C4-2B (cell line): ENCODE measurements at regions not wholly inside any gene's neighbourhood (a gene's known extent, or its start where the extent isn't known, plus 50 kb on each side); places are given as distances from the start of the nearest gene placed in this dataset.

Experiments
- H3K27ac ChIP-seq: fragments of 450-650 bp; 2 replicates; pipeline ENCODE4 v1.5.1; 2017
- CTCF ChIP-seq: fragments of 450-650 bp; conservative IDR thresholded peaks from 2 replicates; pipeline ENCODE4 v1.5.1; 2017; ENCODE audit warnings: mild to moderate bottlenecking
- ZFX ChIP-seq: fragments of 450-650 bp; IDR thresholded peaks from 2 replicates; pipeline ENCODE4 v1.6.1; 2017

GRCh38 chr2:100677611-100678185, 114.9 kb downstream of the PDCL3 start:
- TF ChIP-seq CTCF: no peak
- TF ChIP-seq ZFX: no peak
- no peak overlapping the region for H3K27ac ChIP-seq

- no peak for TF ChIP-seq ZFX
- TF ChIP-seq CTCF: no peak
- H3K27ac ChIP-seq: no peak overlapping the region
Measured at GRCh38 chr2:100679211-100679610, 116.4 kb downstream of the PDCL3 start.

GRCh38 chr2:100682536-100682935, 119.7 kb downstream of the PDCL3 start:
- no peak overlapping the region for H3K27ac ChIP-seq
- TF ChIP-seq CTCF (no peak), ZFX (no peak)

- no peak for TF ChIP-seq CTCF
- TF ChIP-seq ZFX: no peak
- no peak overlapping the region for H3K27ac ChIP-seq
Measured at GRCh38 chr2:100683231-100683630, 120.4 kb downstream of the PDCL3 start.

- TF ChIP-seq ZFX (no peak), CTCF (no peak)
- H3K27ac ChIP-seq: no peak overlapping the region
Measured at GRCh38 chr2:100691846-100692245, 128.1 kb upstream of the NPAS2 start.

- TF ChIP-seq CTCF (no peak), ZFX (no peak)
- no peak overlapping the region for H3K27ac ChIP-seq
Measured at GRCh38 chr2:100692381-100692780, 127.6 kb upstream of the NPAS2 start.

GRCh38 chr2:100692906-100693305, 127.0 kb upstream of the NPAS2 start:
- TF ChIP-seq ZFX (no peak), CTCF (no peak)
- no peak overlapping the region for H3K27ac ChIP-seq
